GM12878 (cell line): ENCODE measurements at regions not wholly inside any gene's neighbourhood (a gene's known extent, or its start where the extent isn't known, plus 50 kb on each side); places are given as distances from the start of the nearest gene placed in this dataset.

Experiments used
- ATF3 ChIP-seq: IDR thresholded peaks from 2 replicates; pipeline ENCODE4 v1.6.1; 2011; ENCODE audit warnings: low read depth, mild to moderate bottlenecking, low read length, moderate library complexity, borderline replicate concordance; ENCODE audit errors: extremely low read depth
- CBX5 ChIP-seq: sonication (generic); IDR thresholded peaks from 2 replicates; pipeline ENCODE4 v1.6.1; 2016; ENCODE audit warnings: low read depth, moderate library complexity, mild to moderate bottlenecking, inconsistent platforms
- FOS ChIP-seq: IDR thresholded peaks from 3 replicates; pipeline ENCODE4 v1.6.1; 2011; ENCODE audit warnings: borderline replicate concordance; ENCODE audit not compliant: insufficient read length; ENCODE audit errors: extremely low read depth
- SUZ12 ChIP-seq: fragments of 200-600 bp; sonication (generic); IDR thresholded peaks from one replicate; pipeline ENCODE4 v1.6.1; 2018; ENCODE audit warnings: antibody characterized with exemption, mild to moderate bottlenecking; ENCODE audit not compliant: unreplicated experiment
- TBL1XR1 ChIP-seq: IDR thresholded peaks from 2 replicates; pipeline ENCODE4 v1.6.1; 2012; ENCODE audit warnings: low read depth, low read length, improper control_type of control experiment
- USF1 ChIP-seq: IDR thresholded peaks from 2 replicates; pipeline ENCODE4 v1.6.1; 2011; ENCODE audit warnings: borderline replicate concordance, low read depth, mild to moderate bottlenecking, moderate library complexity, mixed read lengths, low read length; ENCODE audit not compliant: insufficient read depth; ENCODE audit errors: extremely low read length
- ZBED1 ChIP-seq: IDR thresholded peaks from 2 replicates; pipeline ENCODE4 v1.6.1; 2016; ENCODE audit warnings: borderline replicate concordance
- ZNF217 ChIP-seq: fragments of 450-650 bp; IDR thresholded peaks from 2 replicates; pipeline ENCODE4 v1.6.1; 2017; ENCODE audit warnings: antibody characterized with exemption, mild to moderate bottlenecking
- TF ChIP-seq, protein P1 (sequence below): IDR thresholded peaks from 2 replicates; pipeline ENCODE4 v1.6.1; 2011; ENCODE audit warnings: borderline replicate concordance, low read depth, mild to moderate bottlenecking, moderate library complexity, low read length; ENCODE audit not compliant: insufficient read depth, poor library complexity, severe bottlenecking
- TF ChIP-seq, protein P2 (sequence below): fragments of 450-650 bp; IDR thresholded peaks from 2 replicates; pipeline ENCODE4 v1.6.1; 2017; ENCODE audit warnings: antibody characterized with exemption, mild to moderate bottlenecking, moderate library complexity
- TF ChIP-seq, protein P3 (sequence below): fragments of 450-650 bp; IDR thresholded peaks from 2 replicates; pipeline ENCODE4 v1.6.1; 2016; ENCODE audit warnings: mild to moderate bottlenecking

DNA sequence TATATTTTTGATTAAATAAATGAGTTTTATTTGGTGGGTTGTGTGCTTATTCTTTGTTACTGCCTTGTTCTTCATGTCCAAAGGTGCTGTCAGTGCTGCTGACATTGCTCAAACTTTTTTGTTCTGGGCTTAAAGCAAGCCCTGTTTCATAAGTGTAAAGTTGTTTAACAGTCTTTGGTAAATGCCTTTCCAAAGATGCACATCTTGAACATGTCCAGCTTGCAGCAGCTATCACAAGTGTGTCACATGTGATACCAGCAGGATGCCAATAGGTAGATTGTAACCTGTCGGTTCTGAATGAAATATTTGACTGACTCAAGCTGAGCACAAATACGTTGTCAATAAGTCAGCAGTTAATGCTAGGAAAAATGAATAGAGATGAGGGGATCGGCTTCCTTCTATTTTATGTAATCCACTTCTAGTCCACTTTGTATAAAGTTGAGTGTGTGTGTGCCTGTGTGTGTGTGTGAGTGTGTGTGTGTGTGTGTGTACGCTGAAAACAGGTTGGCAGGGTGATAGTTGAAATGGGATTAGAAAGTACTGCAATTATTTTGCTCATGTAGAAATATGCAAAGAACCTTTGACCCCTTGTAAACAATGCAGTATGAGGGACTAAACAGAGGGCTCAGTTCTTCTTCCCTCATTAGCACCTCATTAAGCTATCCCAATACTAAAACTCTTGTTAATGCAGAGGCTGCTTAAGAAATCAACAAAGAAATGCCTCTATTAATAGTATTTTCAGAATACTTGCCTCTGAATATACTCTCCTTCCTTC, 986.5 kb downstream of the TUSC7 start (continued):
- TF ChIP-seq ZNF217 (no peak), FOS (no peak), USF1 (no peak), ATF3 (no peak), ZBED1 (no peak), TBL1XR1 (no peak), SUZ12 (no peak), CBX5 (no peak)
- TF ChIP-seq, protein P1, sequence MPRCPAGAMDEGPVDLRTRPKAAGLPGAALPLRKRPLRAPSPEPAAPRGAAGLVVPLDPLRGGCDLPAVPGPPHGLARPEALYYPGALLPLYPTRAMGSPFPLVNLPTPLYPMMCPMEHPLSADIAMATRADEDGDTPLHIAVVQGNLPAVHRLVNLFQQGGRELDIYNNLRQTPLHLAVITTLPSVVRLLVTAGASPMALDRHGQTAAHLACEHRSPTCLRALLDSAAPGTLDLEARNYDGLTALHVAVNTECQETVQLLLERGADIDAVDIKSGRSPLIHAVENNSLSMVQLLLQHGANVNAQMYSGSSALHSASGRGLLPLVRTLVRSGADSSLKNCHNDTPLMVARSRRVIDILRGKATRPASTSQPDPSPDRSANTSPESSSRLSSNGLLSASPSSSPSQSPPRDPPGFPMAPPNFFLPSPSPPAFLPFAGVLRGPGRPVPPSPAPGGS, result no peak
- TF ChIP-seq, protein P2, sequence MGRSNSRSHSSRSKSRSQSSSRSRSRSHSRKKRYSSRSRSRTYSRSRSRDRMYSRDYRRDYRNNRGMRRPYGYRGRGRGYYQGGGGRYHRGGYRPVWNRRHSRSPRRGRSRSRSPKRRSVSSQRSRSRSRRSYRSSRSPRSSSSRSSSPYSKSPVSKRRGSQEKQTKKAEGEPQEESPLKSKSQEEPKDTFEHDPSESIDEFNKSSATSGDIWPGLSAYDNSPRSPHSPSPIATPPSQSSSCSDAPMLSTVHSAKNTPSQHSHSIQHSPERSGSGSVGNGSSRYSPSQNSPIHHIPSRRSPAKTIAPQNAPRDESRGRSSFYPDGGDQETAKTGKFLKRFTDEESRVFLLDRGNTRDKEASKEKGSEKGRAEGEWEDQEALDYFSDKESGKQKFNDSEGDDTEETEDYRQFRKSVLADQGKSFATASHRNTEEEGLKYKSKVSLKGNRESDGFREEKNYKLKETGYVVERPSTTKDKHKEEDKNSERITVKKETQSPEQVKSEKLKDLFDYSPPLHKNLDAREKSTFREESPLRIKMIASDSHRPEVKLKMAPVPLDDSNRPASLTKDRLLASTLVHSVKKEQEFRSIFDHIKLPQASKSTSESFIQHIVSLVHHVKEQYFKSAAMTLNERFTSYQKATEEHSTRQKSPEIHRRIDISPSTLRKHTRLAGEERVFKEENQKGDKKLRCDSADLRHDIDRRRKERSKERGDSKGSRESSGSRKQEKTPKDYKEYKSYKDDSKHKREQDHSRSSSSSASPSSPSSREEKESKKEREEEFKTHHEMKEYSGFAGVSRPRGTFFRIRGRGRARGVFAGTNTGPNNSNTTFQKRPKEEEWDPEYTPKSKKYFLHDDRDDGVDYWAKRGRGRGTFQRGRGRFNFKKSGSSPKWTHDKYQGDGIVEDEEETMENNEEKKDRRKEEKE, result no peak
- TF ChIP-seq, protein P3, sequence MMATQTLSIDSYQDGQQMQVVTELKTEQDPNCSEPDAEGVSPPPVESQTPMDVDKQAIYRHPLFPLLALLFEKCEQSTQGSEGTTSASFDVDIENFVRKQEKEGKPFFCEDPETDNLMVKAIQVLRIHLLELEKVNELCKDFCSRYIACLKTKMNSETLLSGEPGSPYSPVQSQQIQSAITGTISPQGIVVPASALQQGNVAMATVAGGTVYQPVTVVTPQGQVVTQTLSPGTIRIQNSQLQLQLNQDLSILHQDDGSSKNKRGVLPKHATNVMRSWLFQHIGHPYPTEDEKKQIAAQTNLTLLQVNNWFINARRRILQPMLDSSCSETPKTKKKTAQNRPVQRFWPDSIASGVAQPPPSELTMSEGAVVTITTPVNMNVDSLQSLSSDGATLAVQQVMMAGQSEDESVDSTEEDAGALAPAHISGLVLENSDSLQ, result no peak
